ENCODE measurements at regions not wholly inside any gene's neighbourhood (a gene's known extent, or its start where the extent isn't known, plus 50 kb on each side); places are given as distances from the start of the nearest gene placed in this dataset.

DNA sequence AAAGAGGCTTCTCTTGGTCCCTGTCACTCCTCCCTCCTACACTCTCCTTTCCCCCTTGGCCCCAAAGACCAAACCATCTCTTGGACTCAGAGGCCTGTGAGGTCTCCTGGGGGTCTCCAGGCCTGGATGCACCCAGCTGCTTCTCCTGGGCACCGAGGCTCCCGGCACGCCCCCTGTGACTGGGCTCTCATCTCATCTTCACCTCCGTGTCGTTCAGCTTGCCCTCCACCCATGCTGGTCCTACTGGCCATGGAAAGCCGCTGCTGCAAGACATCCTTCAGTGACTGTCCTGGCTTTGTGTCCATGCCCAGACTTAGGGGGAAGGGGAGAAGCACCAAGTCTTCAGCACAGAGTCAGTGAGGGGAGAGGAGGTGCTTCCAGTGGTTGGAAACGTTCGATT, 141.4 kb upstream of the RET start:
- TF ChIP-seq CTCF (IDR thresholded peaks at IDR 0.05) (no peak), POLR2A (IDR thresholded peaks at IDR 0.05) (no peak)

Measured in lower leg skin (tissue), 3 donors.